OCI-LY1 (cell line): ENCODE measurements at regions not wholly inside any gene's neighbourhood (a gene's known extent, or its start where the extent isn't known, plus 50 kb on each side); places are given as distances from the start of the nearest gene placed in this dataset.

Experiments
- H2AFZ ChIP-seq: fragments of 200-600 bp; sonication (generic), shearing (Covaris generic); 2 replicates; pipeline ENCODE4 v1.6.0; 2014; ENCODE audit warnings: antibody characterized with exemption, mild to moderate bottlenecking, low read length
- H3F3A ChIP-seq: fragments of 200-600 bp; sonication (generic), shearing (Covaris generic); 2 replicates; pipeline ENCODE4 v1.6.0; 2014; ENCODE audit warnings: mild to moderate bottlenecking, antibody characterized with exemption, low read length, moderate library complexity; ENCODE audit not compliant: insufficient read depth
- H3K27ac ChIP-seq: fragments of 200-600 bp; sonication (generic); 2 replicates; pipeline ENCODE4 v1.5.1; 2014; ENCODE audit warnings: low read length, mixed run types, mild to moderate bottlenecking, low read depth; ENCODE audit not compliant: poor library complexity, severe bottlenecking
- H3K27me3 ChIP-seq: fragments of 200-600 bp; sonication (generic); 2 replicates; pipeline ENCODE4 v1.6.0; 2014; ENCODE audit warnings: antibody characterized with exemption, mild to moderate bottlenecking, low read length, moderate library complexity; ENCODE audit not compliant: insufficient read depth
- H3K36me3 ChIP-seq: fragments of 200-600 bp; sonication (generic); 2 replicates; pipeline ENCODE4 v1.6.1; 2014; ENCODE audit warnings: mild to moderate bottlenecking, antibody characterized with exemption, low read length, moderate library complexity, mixed read lengths; ENCODE audit not compliant: insufficient read depth
- H3K4me1 ChIP-seq: fragments of 200-600 bp; sonication (generic); 2 replicates; pipeline ENCODE4 v1.5.1; 2014; ENCODE audit warnings: mild to moderate bottlenecking, low read length, moderate library complexity; ENCODE audit not compliant: insufficient read depth, severe bottlenecking
- H3K4me2 ChIP-seq: fragments of 200-600 bp; sonication (generic), shearing (Covaris generic); 2 replicates; pipeline ENCODE4 v1.6.1; 2014; ENCODE audit warnings: low read length
- H3K4me3 ChIP-seq: fragments of 200-600 bp; sonication (generic); 2 replicates; pipeline ENCODE4 v1.5.1; 2014; ENCODE audit warnings: low read length, low read depth, mild to moderate bottlenecking, mixed read lengths; ENCODE audit not compliant: poor library complexity, severe bottlenecking
- H3K79me2 ChIP-seq: fragments of 200-600 bp; shearing (Covaris generic); 2 replicates; pipeline ENCODE4 v1.6.1; 2016; ENCODE audit warnings: mixed run types, low read length, mixed read lengths; ENCODE audit not compliant: insufficient read depth
- H3K9ac ChIP-seq: fragments of 200-600 bp; sonication (generic), shearing (Covaris generic); 2 replicates; pipeline ENCODE4 v1.6.1; 2014; ENCODE audit warnings: mild to moderate bottlenecking, low read length, mixed read lengths
- H3K9me2 ChIP-seq: fragments of 200-600 bp; sonication (generic), shearing (Covaris generic); 2 replicates; pipeline ENCODE4 v1.6.1; 2014; ENCODE audit warnings: low read depth, mild to moderate bottlenecking, low read length, mixed read lengths
- H3K9me3 ChIP-seq: fragments of 200-600 bp; shearing (Covaris generic); 2 replicates; pipeline ENCODE4 v1.6.1; 2014; ENCODE audit warnings: low read length, mixed read lengths
- H4K20me1 ChIP-seq: fragments of 200-600 bp; sonication (generic), shearing (Covaris generic); 2 replicates; pipeline ENCODE4 v1.6.0; 2016; ENCODE audit warnings: mild to moderate bottlenecking, low read length; ENCODE audit not compliant: insufficient read depth
- CTCF ChIP-seq: fragments of 200-600 bp; sonication (generic), shearing (Covaris generic); IDR thresholded peaks from 2 replicates; pipeline ENCODE4 v1.5.1; 2017; ENCODE audit warnings: mild to moderate bottlenecking, antibody characterized with exemption, low read length, moderate library complexity, mixed read lengths
- EZH2 ChIP-seq: fragments of 200-600 bp; sonication (generic), shearing (Covaris generic); IDR thresholded peaks from 2 replicates; pipeline ENCODE4 v1.8.0; 2017; ENCODE audit warnings: borderline replicate concordance, mixed run types, mild to moderate bottlenecking, antibody characterized with exemption, low read length, moderate library complexity, mixed read lengths

GRCh38 chr6:133701633-133702331 is 187.1 kb upstream of the TCF21 start:
- no peak overlapping the region for H3K4me2 ChIP-seq
- no peak overlapping the region for H2AFZ ChIP-seq
- TF ChIP-seq EZH2 (no peak), CTCF (no peak)

GRCh38 chr6:133704371-133704770 is 184.5 kb upstream of the TCF21 start:
- no peaks in the 10 kb centered on the region for H3K36me3 ChIP-seq
- H3K9ac ChIP-seq: no peak overlapping the region
- H3F3A ChIP-seq: no peaks in the 10 kb centered on the region
- H3K4me1 ChIP-seq: no peaks in the 10 kb centered on the region
- H3K9me3 ChIP-seq: no peaks in the 10 kb centered on the region
- TF ChIP-seq CTCF (no peak), EZH2 (no peak)
- no peaks in the 10 kb centered on the region for H3K79me2 ChIP-seq
- no peak overlapping the region for H3K4me3 ChIP-seq
- H3K27me3 ChIP-seq: no peaks in the 10 kb centered on the region
- H3K4me2 ChIP-seq: no peak overlapping the region
- no peak overlapping the region for H2AFZ ChIP-seq
- H3K9me2 ChIP-seq: no peaks in the 10 kb centered on the region
- no peaks in the 10 kb centered on the region for H4K20me1 ChIP-seq
- no peak overlapping the region for H3K27ac ChIP-seq

More at GRCh38 chr6:133701633-133702331, 187.1 kb upstream of the TCF21 start:
- Histone ChIP-seq H3K4me1 (no peaks in the 10 kb centered on the region), H3K9me3 (no peaks in the 10 kb centered on the region), H3K27me3 (no peaks in the 10 kb centered on the region), H4K20me1 (no peaks in the 10 kb centered on the region), H3F3A (no peaks in the 10 kb centered on the region), H3K27ac (no peak overlapping the region), H3K36me3 (no peaks in the 10 kb centered on the region), H3K9me2 (no peaks in the 10 kb centered on the region), H3K9ac (no peak overlapping the region), H3K79me2 (no peaks in the 10 kb centered on the region), H3K4me3 (no peak overlapping the region)

GRCh38 chr6:133705066-133705465 is 183.8 kb upstream of the TCF21 start:
- Histone ChIP-seq H3K79me2 (no peaks in the 10 kb centered on the region), H3K4me1 (no peaks in the 10 kb centered on the region), H2AFZ (no peak overlapping the region), H3K4me2 (no peak overlapping the region), H3K27me3 (no peaks in the 10 kb centered on the region), H3K9ac (no peak overlapping the region), H3K9me3 (no peaks in the 10 kb centered on the region), H3F3A (no peaks in the 10 kb centered on the region), H4K20me1 (no peaks in the 10 kb centered on the region), H3K36me3 (no peaks in the 10 kb centered on the region), H3K27ac (no peak overlapping the region), H3K9me2 (no peaks in the 10 kb centered on the region), H3K4me3 (no peak overlapping the region)
- no peak for TF ChIP-seq EZH2
- no peak for TF ChIP-seq CTCF
